HEK293 (cell line): ENCODE measurements at regions not wholly inside any gene's neighbourhood (a gene's known extent, or its start where the extent isn't known, plus 50 kb on each side); places are given as distances from the start of the nearest gene placed in this dataset.

Source experiments
- CTCF ChIA-PET: fragments of 350-600 bp; formaldehyde crosslinking; extraction: SDS; loops from one replicate; lab custom pipeline; 2021; ENCODE audit warnings: antibody characterized with exemption; lab: Yijun Ruan, JAX
- POLR2A ChIA-PET: fragments of 300-600 bp; formaldehyde crosslinking; extraction: SDS; loops from one replicate; lab custom pipeline; 2020; ENCODE audit warnings: antibody characterized with exemption, inconsistent platforms; lab: Yijun Ruan, JAX
- H3K27ac ChIP-seq: fragments of 200-500 bp; sonication (Bioruptor generic); 2 replicates; pipeline ENCODE4 v1.5.1; 2014; ENCODE audit warnings: low read depth, low read length, control low read depth, inconsistent platforms; ENCODE audit errors: extremely low read depth
- H3K36me3 ChIP-seq, 2 experiments: fragments of 200-500 bp in 1 of 2; sonication (Bioruptor generic) in 1 of 2; 1 replicate in 1 of 2; 2 replicates in 1 of 2; pipeline ENCODE4 v1.5.1; 2014 to 2017; ENCODE audit warnings: inconsistent platforms in 2 of 2, low read length in 2 of 2; ENCODE audit not compliant: control insufficient read depth in 2 of 2, insufficient read depth in 1 of 2
- H3K4me1 ChIP-seq: fragments of 200-500 bp; sonication (Bioruptor generic); 2 replicates; pipeline ENCODE4 v1.5.1; 2014; ENCODE audit warnings: mild to moderate bottlenecking, low read length, inconsistent platforms; ENCODE audit not compliant: control insufficient read depth, insufficient read depth
- H3K4me3 ChIP-seq: 2 replicates; pipeline ENCODE4 v1.5.1; 2011; ENCODE audit warnings: low read depth, mild to moderate bottlenecking, control low read depth, low read length, moderate library complexity
- H3K9me3 ChIP-seq: fragments of 200-500 bp; sonication (Bioruptor generic); 2 replicates; pipeline ENCODE4 v1.5.1; 2014; ENCODE audit warnings: low read depth, low read length, inconsistent platforms; ENCODE audit not compliant: control insufficient read depth, insufficient read depth
- HOXA7 ChIP-seq: sonication (generic); formaldehyde crosslinking; IDR thresholded peaks from 2 replicates; pipeline ENCODE4 v1.8.1; 2022; ENCODE audit warnings: missing genetic modification reagents, borderline replicate concordance
- HOXD13 ChIP-seq: sonication (generic); formaldehyde crosslinking; IDR thresholded peaks from 2 replicates; pipeline ENCODE4 v1.8.0; 2022; ENCODE audit warnings: missing genetic modification reagents, borderline replicate concordance
- PRDM2 ChIP-seq: fragments of 450-650 bp; formaldehyde crosslinking; IDR thresholded peaks from 2 replicates; pipeline ENCODE4 v1.5.1; 2016; ENCODE audit warnings: missing biosample characterization, missing genetic modification characterization, borderline replicate concordance
- PRDM6 ChIP-seq: fragments of 450-650 bp; formaldehyde crosslinking; IDR thresholded peaks from 2 replicates; pipeline ENCODE4 v1.5.1; 2017; ENCODE audit warnings: missing biosample characterization, missing genetic modification characterization
- SP3 ChIP-seq: fragments of 450-650 bp; formaldehyde crosslinking; IDR thresholded peaks from 2 replicates; pipeline ENCODE4 v1.5.1; 2016; ENCODE audit warnings: missing biosample characterization, missing genetic modification characterization
- ZBTB10 ChIP-seq: fragments of 450-650 bp; formaldehyde crosslinking; IDR thresholded peaks from 2 replicates; pipeline ENCODE4 v1.5.1; 2016; ENCODE audit warnings: missing biosample characterization, missing genetic modification characterization
- ZBTB11 ChIP-seq: fragments of 450-650 bp; formaldehyde crosslinking; conservative IDR thresholded peaks from 2 replicates; pipeline ENCODE4 v1.5.1; 2016; ENCODE audit warnings: low read depth, missing biosample characterization, missing genetic modification characterization
- ZBTB20 ChIP-seq: fragments of 450-650 bp; formaldehyde crosslinking; IDR thresholded peaks from 2 replicates; pipeline ENCODE4 v1.5.1; 2016; ENCODE audit warnings: missing biosample characterization, missing genetic modification characterization
- ZFP3 ChIP-seq: fragments of 450-650 bp; formaldehyde crosslinking; IDR thresholded peaks from 2 replicates; pipeline ENCODE4 v1.5.1; 2016; ENCODE audit warnings: low read depth, missing biosample characterization, missing genetic modification characterization
- ZNF146 ChIP-seq: fragments of 450-650 bp; formaldehyde crosslinking; IDR thresholded peaks from 2 replicates; pipeline ENCODE4 v1.5.1; 2016; ENCODE audit warnings: missing biosample characterization, missing genetic modification characterization
- ZNF18 ChIP-seq: fragments of 450-650 bp; formaldehyde crosslinking; IDR thresholded peaks from 2 replicates; pipeline ENCODE4 v1.5.1; 2016; ENCODE audit warnings: missing biosample characterization, missing genetic modification characterization
- ZNF248 ChIP-seq: fragments of 450-650 bp; formaldehyde crosslinking; IDR thresholded peaks from 2 replicates; pipeline ENCODE4 v1.5.1; 2017; ENCODE audit warnings: missing biosample characterization, missing genetic modification characterization
- ZNF37A ChIP-seq: fragments of 450-650 bp; IDR thresholded peaks from 2 replicates; pipeline ENCODE4 v1.5.1; 2018; ENCODE audit warnings: missing biosample characterization, missing genetic modification characterization
- ZNF510 ChIP-seq: fragments of 450-650 bp; formaldehyde crosslinking; IDR thresholded peaks from 2 replicates; pipeline ENCODE4 v1.5.1; 2018; ENCODE audit warnings: mild to moderate bottlenecking, missing genetic modification characterization, missing biosample characterization; ENCODE audit not compliant: insufficient replicate concordance
- ZNF529 ChIP-seq: fragments of 450-650 bp; formaldehyde crosslinking; IDR thresholded peaks from 2 replicates; pipeline ENCODE4 v1.5.1; 2017; ENCODE audit warnings: missing genetic modification characterization, missing biosample characterization; ENCODE audit not compliant: insufficient replicate concordance
- ZNF530 ChIP-seq: fragments of 450-650 bp; formaldehyde crosslinking; IDR thresholded peaks from 2 replicates; pipeline ENCODE4 v1.5.1; 2016; ENCODE audit warnings: low read depth, missing biosample characterization, missing genetic modification characterization
- ZNF600 ChIP-seq: fragments of 450-650 bp; formaldehyde crosslinking; IDR thresholded peaks from 2 replicates; pipeline ENCODE4 v1.5.1; 2016; ENCODE audit warnings: missing biosample characterization, missing genetic modification characterization

- no peaks in the 10 kb centered on the region for H3K36me3 ChIP-seq
- POLR2A ChIA-PET: no interaction called here
- no peak for TF ChIP-seq ZNF600 (tag by site-specific recombination)
- TF ChIP-seq ZBTB11 (tag by site-specific recombination): no peak
- TF ChIP-seq ZNF37A (tag by site-specific recombination): no peak
- TF ChIP-seq PRDM6 (tag by site-specific recombination): no peak
- no peak for TF ChIP-seq ZNF530 (tag by site-specific recombination)
- no peak for TF ChIP-seq ZFP3 (tag by site-specific recombination)
- no peak for TF ChIP-seq ZNF18 (tag by site-specific recombination)
- TF ChIP-seq ZNF248 (tag by site-specific recombination): no peak
- TF ChIP-seq ZBTB10 (tag by site-specific recombination): no peak
- no peak for TF ChIP-seq ZBTB20 (tag by site-specific recombination)
- no peak for TF ChIP-seq HOXA7 (CRISPR knock-in tag)
- TF ChIP-seq, all 188 proteins: peak for 0
- no peaks in the 10 kb centered on the region for H3K9me3 ChIP-seq
- H3K4me3 ChIP-seq: no peak overlapping the region
- CTCF ChIA-PET: interaction anchor here (0.5 kb wide), 1 partner anchor 516 kb away, joined by 4 read pairs; no protein-coding TSS in a partner anchor
- H3K4me1 ChIP-seq: no peaks in the 10 kb centered on the region
- H3K27ac ChIP-seq: no peak overlapping the region
These were observed 789.1 kb downstream of the TMEM121 start for GRCh38 chr14:106315436-106315835.

- Histone ChIP-seq H3K27ac (no peak overlapping the region), H3K4me3 (no peak overlapping the region), H3K9me3 (no peaks in the 10 kb centered on the region), H3K4me1 (no peaks in the 10 kb centered on the region), H3K36me3 (no peaks in the 10 kb centered on the region)
- POLR2A ChIA-PET: no interaction called here
- CTCF ChIA-PET: interaction anchor here (1.2 to 1.5 kb wide), 2 partner anchors 8 to 15 kb away, joined by 4 read pairs; no protein-coding TSS in a partner anchor
- TF ChIP-seq ZNF146 (tag by site-specific recombination): no peak
- no peak for TF ChIP-seq PRDM2 (tag by site-specific recombination)
- TF ChIP-seq SP3: no peak
- TF ChIP-seq ZNF37A (tag by site-specific recombination): no peak
- TF ChIP-seq ZNF529 (tag by site-specific recombination): no peak
- no peak for TF ChIP-seq ZNF510
- TF ChIP-seq PRDM6 (tag by site-specific recombination): no peak
- no peak for TF ChIP-seq HOXD13 (CRISPR knock-in tag)
These were observed 791.2 kb downstream of the TMEM121 start for GRCh38 chr14:106317593-106317992.
